Activated T-helper 2 cell treated with anti-CD3 and anti-CD28 coated beads, Interferon-gamma antibody, Interleukin-2, Interleukin-4, amounts not matched to agents 10 μg/mL and 5 μg/mL and 100 μg/mL, durations not matched to agents 14 hours and 24 hours and 36 hours (primary cell): ENCODE measurements at regions not wholly inside any gene's neighbourhood (a gene's known extent, or its start where the extent isn't known, plus 50 kb on each side); places are given as distances from the start of the nearest gene placed in this dataset.

Experiments
- DNase-seq: peaks from one replicate; pipeline ENCODE4 v3.0.0; 2021; ENCODE audit warnings: low spot score
- H3K27ac Mint-ChIP-seq: one replicate; pipeline ENCODE4 v1.8.0; 2021; ENCODE audit warnings: mixed read lengths
- H3K27me3 Mint-ChIP-seq: one replicate; pipeline ENCODE4 v1.8.0; 2021; ENCODE audit warnings: low read depth, mixed read lengths
- H3K36me3 Mint-ChIP-seq: one replicate; pipeline ENCODE4 v1.8.0; 2021; ENCODE audit warnings: low read depth, mixed read lengths
- H3K4me1 Mint-ChIP-seq: one replicate; pipeline ENCODE4 v1.8.0; 2021; ENCODE audit warnings: low read depth, mixed read lengths
- H3K4me3 Mint-ChIP-seq: one replicate; pipeline ENCODE4 v1.8.0; 2021; ENCODE audit warnings: low read depth, mild to moderate bottlenecking, moderate library complexity, mixed read lengths
- H3K9me3 Mint-ChIP-seq: one replicate; pipeline ENCODE4 v1.8.0; 2021; ENCODE audit warnings: mixed read lengths
- intact Hi-C: fragments of 100-400 bp; cut with micrococcal nuclease; formaldehyde crosslinking; loops from one replicate; pipeline ENCODE4 v1.15.1; 2023

DNA sequence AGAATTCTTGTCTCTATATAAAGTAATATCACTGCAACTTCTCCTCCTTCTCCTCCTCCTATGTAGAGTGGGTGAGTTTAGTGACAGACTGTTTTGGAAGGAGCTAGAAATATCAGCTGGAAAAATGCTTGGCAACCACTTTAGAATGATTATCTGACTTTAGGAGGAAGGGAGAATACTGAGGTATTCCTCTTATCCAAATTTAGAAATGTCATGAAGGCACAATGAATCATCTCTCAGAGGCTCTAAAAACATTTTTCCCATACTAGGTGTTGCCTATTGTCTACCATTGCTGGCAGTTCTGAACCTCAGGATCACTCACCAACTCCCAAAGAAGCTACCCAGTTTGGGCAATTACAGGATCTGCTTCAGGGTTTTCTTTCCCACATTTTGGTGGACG lies 306.6 kb upstream of the ATP2B1 start:
- H3K9me3 Mint-ChIP-seq = no peaks in the 10 kb centered on the region
- H3K4me1 Mint-ChIP-seq = no peaks in the 10 kb centered on the region
- H3K36me3 Mint-ChIP-seq = no peaks in the 10 kb centered on the region
- H3K27me3 Mint-ChIP-seq = peaks cover 18% of the 10 kb centered on the region
- intact Hi-C loops = loop anchor here (10.0 kb wide), 1 partner anchor 470 kb away; no protein-coding TSS in a partner anchor
- no peak overlapping the region for H3K27ac Mint-ChIP-seq
- DNase-seq = no peak
- no peak overlapping the region for H3K4me3 Mint-ChIP-seq

GRCh38 chr12:90013409-90013808 lies 304.8 kb upstream of the ATP2B1 start:
- DNase-seq = no peak
- no peaks in the 10 kb centered on the region for H3K4me1 Mint-ChIP-seq
- peaks cover 21% of the 10 kb centered on the region for H3K27me3 Mint-ChIP-seq
- no peaks in the 10 kb centered on the region for H3K9me3 Mint-ChIP-seq
- H3K27ac Mint-ChIP-seq = no peak overlapping the region
- intact Hi-C loops = loop anchor here (5.0 to 10.0 kb wide), 2 partner anchors 89 to 469 kb away; no protein-coding TSS in a partner anchor
- H3K36me3 Mint-ChIP-seq = no peaks in the 10 kb centered on the region
- H3K4me3 Mint-ChIP-seq = no peak overlapping the region

GRCh38 chr12:90010089-90010488 lies 301.5 kb upstream of the ATP2B1 start:
- intact Hi-C loops = loop anchor here (5.0 to 10.0 kb wide), 2 partner anchors 92 to 465 kb away; no protein-coding TSS in a partner anchor
- H3K9me3 Mint-ChIP-seq = no peaks in the 10 kb centered on the region
- no peak overlapping the region for H3K27ac Mint-ChIP-seq
- no peaks in the 10 kb centered on the region for H3K36me3 Mint-ChIP-seq
- no peaks in the 10 kb centered on the region for H3K4me1 Mint-ChIP-seq
- no peak overlapping the region for H3K4me3 Mint-ChIP-seq
- H3K27me3 Mint-ChIP-seq = peaks cover 18% of the 10 kb centered on the region
- no peak for DNase-seq

GRCh38 chr12:90008277-90008676 lies 299.6 kb upstream of the ATP2B1 start:
- H3K36me3 Mint-ChIP-seq = no peaks in the 10 kb centered on the region
- H3K27ac Mint-ChIP-seq = no peak overlapping the region
- H3K4me3 Mint-ChIP-seq = no peak overlapping the region
- H3K4me1 Mint-ChIP-seq = no peaks in the 10 kb centered on the region
- no peak for DNase-seq
- H3K27me3 Mint-ChIP-seq = peaks cover 20% of the 10 kb centered on the region
- no peaks in the 10 kb centered on the region for H3K9me3 Mint-ChIP-seq
- intact Hi-C loops = no loop called here

- DNase-seq = no peak
- H3K4me3 Mint-ChIP-seq = no peak overlapping the region
- no peaks in the 10 kb centered on the region for H3K9me3 Mint-ChIP-seq
- peaks cover 16% of the 10 kb centered on the region for H3K27me3 Mint-ChIP-seq
- H3K27ac Mint-ChIP-seq = no peak overlapping the region
- H3K4me1 Mint-ChIP-seq = no peaks in the 10 kb centered on the region
- H3K36me3 Mint-ChIP-seq = no peaks in the 10 kb centered on the region
- intact Hi-C loops = no loop called here
Observed at GRCh38 chr12:90004319-90005074, 295.9 kb upstream of the ATP2B1 start.

GRCh38 chr12:90003688-90004087 lies 295.1 kb upstream of the ATP2B1 start:
- H3K36me3 Mint-ChIP-seq = no peaks in the 10 kb centered on the region
- H3K4me1 Mint-ChIP-seq = no peaks in the 10 kb centered on the region
- no peak for DNase-seq
- intact Hi-C loops = no loop called here
- H3K27me3 Mint-ChIP-seq = peaks cover 12% of the 10 kb centered on the region
- no peaks in the 10 kb centered on the region for H3K9me3 Mint-ChIP-seq
- H3K27ac Mint-ChIP-seq = no peak overlapping the region
- no peak overlapping the region for H3K4me3 Mint-ChIP-seq

DNA sequence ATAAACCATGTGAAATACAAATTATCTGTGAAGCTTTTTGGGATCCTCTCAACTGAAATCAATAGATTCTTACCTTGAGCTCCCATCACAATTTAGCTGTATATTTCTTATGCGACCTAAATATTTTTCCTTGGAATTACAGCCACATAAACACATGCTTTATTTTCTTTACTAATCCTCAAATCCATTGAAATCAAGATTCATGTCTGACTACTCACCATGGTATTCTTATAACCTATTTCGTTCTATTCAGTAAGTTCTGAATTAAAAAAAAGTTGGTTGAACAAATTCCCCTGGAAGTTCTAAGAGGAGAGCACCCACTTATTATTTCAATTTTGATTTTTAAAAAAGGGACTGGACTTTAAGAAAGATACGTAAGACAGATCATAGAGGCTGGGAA lies 292.1 kb upstream of the ATP2B1 start:
- no peaks in the 10 kb centered on the region for H3K9me3 Mint-ChIP-seq
- H3K36me3 Mint-ChIP-seq = no peaks in the 10 kb centered on the region
- no peak for DNase-seq
- no peak overlapping the region for H3K4me3 Mint-ChIP-seq
- peaks cover 6% of the 10 kb centered on the region for H3K27me3 Mint-ChIP-seq
- H3K27ac Mint-ChIP-seq = no peak overlapping the region
- intact Hi-C loops = no loop called here
- H3K4me1 Mint-ChIP-seq = no peaks in the 10 kb centered on the region

DNA sequence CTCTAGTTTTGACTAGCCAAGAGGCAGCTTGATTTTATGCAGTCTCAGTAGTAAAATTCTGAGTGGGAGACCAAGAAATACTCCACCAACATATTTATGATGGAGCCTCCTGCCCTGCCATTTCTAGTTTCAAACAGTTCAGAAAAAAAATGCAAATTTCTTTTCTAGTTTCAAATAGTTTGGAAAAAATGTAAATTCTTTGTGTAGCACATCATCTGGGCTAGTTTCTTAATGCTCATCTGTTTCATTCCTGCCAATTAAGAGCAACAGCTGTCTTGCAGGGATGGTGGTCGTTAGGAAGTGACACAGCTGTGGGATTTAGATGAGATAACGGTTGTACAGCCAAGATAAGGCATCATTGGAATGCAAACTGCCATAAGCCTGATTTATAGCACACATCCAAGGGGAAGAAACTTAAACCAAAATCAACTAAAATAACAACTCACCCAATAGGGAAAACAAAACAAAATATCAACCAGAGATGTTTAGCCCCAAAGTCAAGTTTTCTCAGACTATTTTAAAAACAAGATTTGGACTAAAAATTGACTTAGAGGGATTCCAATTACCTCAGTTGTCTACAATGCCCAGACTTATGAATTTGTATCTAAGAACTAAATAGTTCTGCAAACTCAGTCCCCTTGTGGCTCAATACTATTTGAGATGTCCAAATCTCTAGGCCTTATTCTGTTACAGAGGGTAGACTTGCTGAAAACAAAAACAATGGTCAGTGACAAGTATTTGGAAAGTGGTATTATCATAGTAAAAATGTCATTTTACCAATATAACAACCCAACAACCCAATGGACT lies 291.3 kb upstream of the ATP2B1 start:
- Mint-ChIP-seq H3K9me3 (no peaks in the 10 kb centered on the region), H3K4me3 (no peak overlapping the region), H3K27ac (no peak overlapping the region), H3K36me3 (no peaks in the 10 kb centered on the region), H3K4me1 (no peaks in the 10 kb centered on the region), H3K27me3 (peaks cover 8% of the 10 kb centered on the region)
- intact Hi-C loops = no loop called here
- DNase-seq = no peak

GRCh38 chr12:89995870-89996269 lies 287.2 kb upstream of the ATP2B1 start:
- no peaks in the 10 kb centered on the region for H3K9me3 Mint-ChIP-seq

GRCh38 chr12:89994911-89995310 lies 286.3 kb upstream of the ATP2B1 start:
- H3K4me3 Mint-ChIP-seq = no peak overlapping the region

More at GRCh38 chr12:89995870-89996269, 287.2 kb upstream of the ATP2B1 start:
- Mint-ChIP-seq H3K27ac (no peak overlapping the region), H3K4me1 (peaks cover 5% of the 10 kb centered on the region), H3K4me3 (no peak overlapping the region), H3K36me3 (no peaks in the 10 kb centered on the region), H3K27me3 (peaks cover 8% of the 10 kb centered on the region)
- no peak for DNase-seq
- intact Hi-C loops = no loop called here

GRCh38 chr12:89993632-89994031 lies 285.0 kb upstream of the ATP2B1 start:
- H3K27me3 Mint-ChIP-seq = peaks cover 8% of the 10 kb centered on the region
- no peak overlapping the region for H3K27ac Mint-ChIP-seq
- no peaks in the 10 kb centered on the region for H3K36me3 Mint-ChIP-seq
- H3K4me1 Mint-ChIP-seq = peaks cover 5% of the 10 kb centered on the region
- DNase-seq = no peak
- no peak overlapping the region for H3K4me3 Mint-ChIP-seq
- no peaks in the 10 kb centered on the region for H3K9me3 Mint-ChIP-seq
- intact Hi-C loops = no loop called here

More at GRCh38 chr12:89994911-89995310, 286.3 kb upstream of the ATP2B1 start:
- Mint-ChIP-seq H3K4me1 (peaks cover 5% of the 10 kb centered on the region), H3K27ac (no peak overlapping the region), H3K27me3 (peaks cover 8% of the 10 kb centered on the region), H3K36me3 (no peaks in the 10 kb centered on the region), H3K9me3 (no peaks in the 10 kb centered on the region)
- intact Hi-C loops = no loop called here
- DNase-seq = no peak

DNA sequence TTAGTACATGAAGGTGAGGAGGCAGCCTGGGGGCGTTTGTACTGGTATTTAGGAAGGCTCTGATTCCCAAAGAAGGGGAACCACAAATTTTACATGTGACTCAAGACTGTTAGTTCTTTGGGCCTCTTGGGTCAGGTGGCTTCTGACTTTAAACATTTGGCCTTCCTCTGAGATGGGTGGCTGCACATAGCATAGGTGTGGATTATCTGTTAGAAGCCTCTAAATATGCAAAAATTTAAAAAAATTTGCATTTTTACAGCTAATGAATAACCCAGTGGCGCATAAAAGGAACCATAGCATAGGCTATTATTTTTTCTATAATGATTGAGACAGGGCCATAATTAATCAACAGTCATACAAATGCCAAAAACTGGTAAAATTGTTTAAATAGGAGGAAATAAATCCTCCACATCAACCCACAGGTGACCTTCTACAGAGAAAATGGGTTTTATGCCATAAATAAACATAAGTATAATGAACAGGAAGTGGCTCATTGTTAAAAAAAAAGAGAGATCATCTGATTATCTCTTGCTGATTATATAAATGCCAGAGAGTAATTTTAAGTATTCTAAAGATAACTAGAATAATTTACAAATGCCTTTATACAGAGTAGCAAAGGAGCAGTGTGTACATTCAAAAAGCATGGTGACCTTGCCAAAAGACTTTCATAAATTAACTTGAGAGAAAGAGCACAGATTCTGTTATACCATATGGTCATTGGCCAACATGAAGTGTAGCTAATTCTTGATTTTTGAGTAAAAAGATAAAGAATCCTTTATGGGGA lies 284.2 kb upstream of the ATP2B1 start:
- H3K27me3 Mint-ChIP-seq = peaks cover 8% of the 10 kb centered on the region
- intact Hi-C loops = no loop called here
- H3K4me3 Mint-ChIP-seq = no peak overlapping the region
- H3K27ac Mint-ChIP-seq = no peak overlapping the region
- no peaks in the 10 kb centered on the region for H3K36me3 Mint-ChIP-seq
- no peak for DNase-seq
- H3K4me1 Mint-ChIP-seq = peaks cover 5% of the 10 kb centered on the region
- no peaks in the 10 kb centered on the region for H3K9me3 Mint-ChIP-seq
